ENCODE measurements at regions not wholly inside any gene's neighbourhood (a gene's known extent, or its start where the extent isn't known, plus 50 kb on each side); places are given as distances from the start of the nearest gene placed in this dataset.

GRCh38 chr3:187992609-187993008 is 161.3 kb upstream of the LPP start:
- TF ChIP-seq CTCF (IDR thresholded peaks at IDR 0.05): no peak
- DNase-seq (no peak), ATAC-seq (no peak)
- H3K4me3 ChIP-seq: no peak overlapping the region
- no peaks in the 10 kb centered on the region for H3K9me3 ChIP-seq
- no peaks in the 10 kb centered on the region for H3K36me3 ChIP-seq
- no peak overlapping the region for H3K27ac ChIP-seq
- H3K27me3 ChIP-seq: no peaks in the 10 kb centered on the region
- intact Hi-C loops (cut with DNase I): no loop called here
- no peaks in the 10 kb centered on the region for H3K4me1 ChIP-seq

GRCh38 chr3:187994221-187995042 is 159.5 kb upstream of the LPP start:
- no peak for DNase-seq
- Histone ChIP-seq H3K9me3 (no peaks in the 10 kb centered on the region), H3K4me1 (no peaks in the 10 kb centered on the region), H3K27ac (no peak overlapping the region), H3K27me3 (no peaks in the 10 kb centered on the region), H3K4me3 (no peak overlapping the region), H3K36me3 (no peaks in the 10 kb centered on the region)
- no peak for TF ChIP-seq CTCF (IDR thresholded peaks at IDR 0.05)
- no peak for ATAC-seq
- intact Hi-C loops (cut with DNase I): no loop called here

- Histone ChIP-seq H3K4me3 (no peak overlapping the region), H3K36me3 (no peaks in the 10 kb centered on the region), H3K27ac (no peak overlapping the region), H3K9me3 (no peaks in the 10 kb centered on the region), H3K27me3 (no peaks in the 10 kb centered on the region), H3K4me1 (peaks cover 2% of the 10 kb centered on the region)
- intact Hi-C loops (cut with DNase I): no loop called here
- no peak for TF ChIP-seq CTCF (IDR thresholded peaks at IDR 0.05)
- ATAC-seq (no peak), DNase-seq (no peak)
These were observed 158.9 kb upstream of the LPP start for GRCh38 chr3:187995043-187995400.

GRCh38 chr3:187995667-187996066 is 158.3 kb upstream of the LPP start:
- H3K27me3 ChIP-seq: no peaks in the 10 kb centered on the region
- H3K27ac ChIP-seq: no peak overlapping the region
- ATAC-seq (no peak), DNase-seq (no peak)
- H3K4me3 ChIP-seq: no peak overlapping the region
- H3K36me3 ChIP-seq: no peaks in the 10 kb centered on the region
- H3K9me3 ChIP-seq: no peaks in the 10 kb centered on the region
- peaks cover 7% of the 10 kb centered on the region for H3K4me1 ChIP-seq
- TF ChIP-seq CTCF (IDR thresholded peaks at IDR 0.05): no peak
- intact Hi-C loops (cut with DNase I): no loop called here

GRCh38 chr3:187996609-187997008 is 157.3 kb upstream of the LPP start:
- no peak overlapping the region for H3K27ac ChIP-seq
- intact Hi-C loops (cut with DNase I): no loop called here
- TF ChIP-seq CTCF (IDR thresholded peaks at IDR 0.05): no peak
- H3K27me3 ChIP-seq: no peaks in the 10 kb centered on the region
- DNase-seq: no peak
- no peak for ATAC-seq
- H3K4me3 ChIP-seq: no peak overlapping the region
- peaks cover 7% of the 10 kb centered on the region for H3K4me1 ChIP-seq
- no peaks in the 10 kb centered on the region for H3K36me3 ChIP-seq
- no peaks in the 10 kb centered on the region for H3K9me3 ChIP-seq

GRCh38 chr3:187997490-187997889 is 156.5 kb upstream of the LPP start:
- intact Hi-C loops (cut with DNase I): no loop called here
- Histone ChIP-seq H3K4me3 (no peak overlapping the region), H3K27ac (no peak overlapping the region), H3K9me3 (no peaks in the 10 kb centered on the region), H3K4me1 (peaks cover 7% of the 10 kb centered on the region), H3K27me3 (no peaks in the 10 kb centered on the region), H3K36me3 (no peaks in the 10 kb centered on the region)
- ATAC-seq (no peak), DNase-seq (no peak)
- TF ChIP-seq CTCF (IDR thresholded peaks at IDR 0.05): no peak

All from upper lobe of right lung (tissue), 1 donor.